ENCODE measurements at regions not wholly inside any gene's neighbourhood (a gene's known extent, or its start where the extent isn't known, plus 50 kb on each side); places are given as distances from the start of the nearest gene placed in this dataset.

DNA sequence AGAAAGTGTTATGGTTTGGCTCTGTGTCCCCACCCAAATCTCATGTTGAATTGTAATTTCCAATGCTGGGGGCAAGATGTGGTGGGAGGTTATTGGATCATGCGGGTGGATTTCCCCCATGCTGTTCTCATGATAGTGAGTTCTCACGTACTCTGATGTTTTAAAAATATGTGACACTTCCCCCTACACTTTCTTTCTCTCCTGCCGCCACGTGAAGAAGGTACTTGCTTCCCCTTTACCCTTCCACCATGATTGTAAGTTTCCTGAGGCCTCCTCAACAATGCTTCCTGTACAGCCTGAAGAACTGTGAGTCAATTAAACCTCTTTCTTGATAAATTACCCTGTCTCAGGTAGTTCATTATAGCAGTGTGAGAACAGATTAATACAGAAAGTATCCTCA, 150.8 kb downstream of the TMEM200A start:
- TF ChIP-seq, protein P1, sequence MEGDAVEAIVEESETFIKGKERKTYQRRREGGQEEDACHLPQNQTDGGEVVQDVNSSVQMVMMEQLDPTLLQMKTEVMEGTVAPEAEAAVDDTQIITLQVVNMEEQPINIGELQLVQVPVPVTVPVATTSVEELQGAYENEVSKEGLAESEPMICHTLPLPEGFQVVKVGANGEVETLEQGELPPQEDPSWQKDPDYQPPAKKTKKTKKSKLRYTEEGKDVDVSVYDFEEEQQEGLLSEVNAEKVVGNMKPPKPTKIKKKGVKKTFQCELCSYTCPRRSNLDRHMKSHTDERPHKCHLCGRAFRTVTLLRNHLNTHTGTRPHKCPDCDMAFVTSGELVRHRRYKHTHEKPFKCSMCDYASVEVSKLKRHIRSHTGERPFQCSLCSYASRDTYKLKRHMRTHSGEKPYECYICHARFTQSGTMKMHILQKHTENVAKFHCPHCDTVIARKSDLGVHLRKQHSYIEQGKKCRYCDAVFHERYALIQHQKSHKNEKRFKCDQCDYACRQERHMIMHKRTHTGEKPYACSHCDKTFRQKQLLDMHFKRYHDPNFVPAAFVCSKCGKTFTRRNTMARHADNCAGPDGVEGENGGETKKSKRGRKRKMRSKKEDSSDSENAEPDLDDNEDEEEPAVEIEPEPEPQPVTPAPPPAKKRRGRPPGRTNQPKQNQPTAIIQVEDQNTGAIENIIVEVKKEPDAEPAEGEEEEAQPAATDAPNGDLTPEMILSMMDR (conservative IDR thresholded peaks at IDR 0.05 in 1 of 2, IDR thresholded peaks at IDR 0.05 in 1 of 2; ENCODE audit: extremely low read depth in 1 of 2, insufficient read depth in 1 of 2, low read depth in 1 of 2, low read length in 2 of 2), result no peak
- TF ChIP-seq EZH2 (IDR thresholded peaks at IDR 0.05; ENCODE audit: borderline replicate concordance, low read length), result no peak

All from mammary epithelial cell (primary cell).